Activated T-helper 1 cell treated with anti-CD3 and anti-CD28 coated beads, Interleukin-2, amount 50 U/mL, for 16 hours (primary cell): ENCODE measurements at regions not wholly inside any gene's neighbourhood (a gene's known extent, or its start where the extent isn't known, plus 50 kb on each side); places are given as distances from the start of the nearest gene placed in this dataset.

Experiments used
- DNase-seq, 2 donors: peaks; one replicate each; pipeline ENCODE4 v3.0.0-alpha.2; 2020; ENCODE audit warnings: low read depth in 1 of 2, low spot score in 1 of 2

DNA sequence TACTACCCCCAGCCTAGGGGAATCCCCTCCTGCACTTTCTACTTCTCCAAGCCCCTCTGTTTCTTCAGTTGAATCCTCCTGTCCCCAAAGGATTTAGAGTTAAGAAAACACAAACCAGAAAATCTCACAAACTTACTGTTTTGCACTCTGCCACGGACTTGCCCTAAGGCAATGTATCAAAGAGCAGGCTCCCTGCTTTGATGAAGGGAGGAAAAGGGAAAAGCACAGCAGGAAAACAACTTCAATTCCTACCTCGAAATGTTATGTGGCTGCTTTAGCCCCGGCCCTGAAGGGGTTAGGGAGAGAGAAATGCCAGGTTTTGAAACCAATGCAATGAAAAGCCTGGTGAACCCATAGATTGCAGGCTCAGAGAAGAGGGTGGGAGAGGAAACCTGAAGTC, 254.7 kb downstream of the MAN2A1 start:
- no peak for DNase-seq

DNA sequence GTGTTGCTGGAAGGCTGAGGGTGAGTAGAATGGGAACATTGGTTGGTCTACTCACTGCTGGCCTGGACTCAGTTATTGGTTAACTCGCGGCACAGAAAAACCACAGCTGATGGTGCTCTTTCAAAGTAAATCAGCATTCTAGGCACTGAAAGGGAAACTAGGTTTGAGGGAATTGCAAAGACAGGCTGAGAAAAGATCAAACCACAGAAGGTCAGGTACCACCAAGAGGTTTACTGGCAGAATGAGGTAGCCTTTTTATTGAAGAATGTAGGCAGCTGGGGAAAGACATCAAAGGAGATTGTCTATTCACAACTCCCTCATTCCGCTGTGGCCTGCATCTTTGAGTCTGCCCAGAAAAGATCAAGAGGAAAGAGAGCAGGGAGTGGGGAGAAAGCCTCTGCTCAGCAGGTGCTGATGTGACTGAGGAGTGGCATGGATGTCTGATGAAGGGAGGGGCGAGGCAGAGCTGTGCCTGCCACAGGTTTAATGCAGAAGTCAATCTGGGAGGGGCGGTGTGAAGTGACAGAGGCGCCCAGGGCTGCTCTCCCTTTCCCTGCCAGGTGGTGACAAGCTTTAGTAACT, 255.5 kb downstream of the MAN2A1 start:
- DNase-seq = no peak

DNA sequence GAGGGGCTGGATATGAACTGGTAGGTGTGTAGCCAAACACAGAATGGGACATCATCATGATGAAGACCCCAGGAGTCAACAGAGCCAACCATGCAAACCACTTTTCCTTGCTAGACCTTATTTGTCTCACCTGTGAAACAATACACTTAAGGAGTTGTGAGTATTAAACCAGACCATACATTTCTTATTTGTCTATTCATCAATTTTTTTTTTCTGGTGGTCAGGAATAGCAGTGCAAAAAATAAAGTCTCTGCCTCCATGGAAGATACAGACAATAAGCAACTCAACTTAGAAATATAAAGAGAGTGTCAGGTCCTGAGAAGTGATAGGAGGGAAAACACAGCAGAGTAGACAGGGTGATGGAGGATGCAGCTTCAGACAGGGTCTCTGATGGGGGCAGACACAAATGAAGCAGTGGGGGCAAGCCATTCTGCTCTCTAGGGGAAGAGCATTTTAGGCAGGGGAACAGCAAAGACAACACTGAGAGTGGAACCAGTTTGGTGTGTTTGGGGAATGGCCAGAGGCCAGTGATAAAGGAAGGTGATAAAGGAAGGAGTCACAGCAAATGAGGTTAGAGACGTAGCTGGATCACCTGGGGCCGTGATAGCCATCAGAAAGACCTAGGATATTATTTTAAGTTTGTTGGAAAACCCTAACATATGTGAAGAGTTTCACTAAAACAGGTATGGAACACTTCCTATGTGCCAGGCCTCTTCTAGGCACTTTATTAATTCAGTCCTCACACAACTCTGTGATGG, 256.2 kb downstream of the MAN2A1 start:
- DNase-seq = no peak

DNA sequence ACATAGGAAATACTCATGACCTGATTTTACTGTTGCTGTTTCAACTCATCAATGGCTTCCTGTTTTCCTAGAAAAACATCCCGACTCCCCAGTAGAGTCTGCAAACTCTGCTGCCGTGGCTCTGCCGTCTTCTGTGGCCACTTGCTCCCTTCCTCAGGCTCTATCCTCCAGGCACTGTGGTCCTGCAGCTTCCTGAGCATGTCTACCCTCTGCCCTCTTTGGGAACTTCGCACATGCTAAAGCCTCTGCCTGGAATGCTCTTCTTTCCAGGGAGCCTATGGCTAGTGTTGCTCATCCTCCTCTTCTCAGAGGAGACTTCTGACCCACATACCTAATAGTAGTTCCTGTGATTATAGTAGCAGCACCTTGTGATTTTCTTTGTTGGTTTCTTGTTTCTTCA, 256.9 kb downstream of the MAN2A1 start:
- DNase-seq = no peak

DNA sequence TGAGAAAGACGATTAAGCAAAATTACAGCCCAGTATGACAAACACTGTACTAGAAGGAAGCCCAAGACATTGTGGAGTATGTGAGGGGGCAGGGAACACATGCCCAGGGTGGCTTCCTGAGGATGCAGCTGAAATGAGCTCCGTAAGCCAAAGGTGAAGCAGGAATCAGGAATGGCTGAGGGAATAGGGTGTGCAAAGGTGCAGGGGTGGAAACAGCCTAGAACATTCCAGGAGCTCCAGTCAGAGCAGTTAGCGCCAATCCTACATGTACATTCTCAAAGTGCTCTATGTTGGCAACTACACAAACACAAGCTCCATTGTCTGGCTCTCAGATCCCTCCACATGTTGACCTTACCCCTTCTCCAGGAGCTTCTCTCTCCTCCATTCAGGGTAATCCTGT, 257.9 kb downstream of the MAN2A1 start:
- no peak for DNase-seq

DNA sequence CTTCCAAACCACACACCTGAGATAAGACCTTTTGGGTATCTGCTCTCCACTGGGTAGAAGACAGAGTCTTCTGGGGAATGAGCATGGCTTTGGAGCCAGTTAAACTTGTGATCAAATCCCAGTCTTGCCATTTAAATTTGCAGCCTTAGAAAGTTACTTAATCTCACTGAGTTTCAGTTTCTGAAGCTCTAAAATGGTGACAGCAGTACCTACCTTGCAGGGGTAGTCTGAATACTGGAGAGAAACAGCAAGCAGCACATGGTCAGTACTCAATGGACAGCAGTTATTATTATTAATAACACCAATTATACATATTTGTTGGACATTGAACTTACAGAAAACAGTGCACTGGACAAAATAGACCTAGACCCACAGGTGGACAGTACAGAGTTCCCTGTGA, 260.9 kb downstream of the MAN2A1 start:
- no peak for DNase-seq

DNA sequence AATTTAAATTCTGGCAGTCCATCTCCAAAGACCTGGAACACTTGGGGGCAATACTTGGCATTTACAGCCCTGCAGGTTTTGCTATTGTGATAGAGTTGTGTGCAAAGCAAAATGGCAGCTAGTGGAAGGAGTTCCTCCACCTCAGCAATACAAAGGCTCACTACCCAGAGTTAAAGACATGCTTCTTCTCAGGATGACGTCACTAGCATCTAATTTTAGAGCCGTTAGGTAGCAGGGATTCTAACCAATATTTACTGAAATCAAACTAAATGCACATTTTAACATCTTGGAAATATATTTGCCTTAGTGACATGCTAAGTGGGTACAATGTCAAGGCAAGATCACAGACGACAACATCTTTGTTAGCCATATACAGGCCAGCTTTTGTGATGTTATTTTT, 261.6 kb downstream of the MAN2A1 start:
- DNase-seq = no peak

DNA sequence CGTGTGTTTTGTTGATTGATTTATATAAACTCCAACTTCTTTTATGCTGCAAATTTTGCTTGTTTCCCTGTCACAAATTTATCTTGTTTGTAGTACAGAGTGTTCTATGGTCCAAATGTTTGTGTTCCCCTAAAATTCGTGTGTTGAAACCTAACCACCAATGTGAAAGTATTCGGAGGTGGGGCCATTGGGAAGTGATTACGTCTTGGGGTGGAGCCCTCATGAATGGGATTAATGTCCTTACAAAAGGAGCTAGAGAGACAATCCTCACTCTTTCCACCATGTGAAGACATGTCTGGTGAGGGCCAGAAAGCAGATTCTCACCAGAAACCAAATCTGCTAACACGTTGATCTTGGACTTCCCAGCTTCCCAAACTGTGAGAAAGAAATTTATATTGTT, 262.0 kb downstream of the MAN2A1 start:
- no peak for DNase-seq

DNA sequence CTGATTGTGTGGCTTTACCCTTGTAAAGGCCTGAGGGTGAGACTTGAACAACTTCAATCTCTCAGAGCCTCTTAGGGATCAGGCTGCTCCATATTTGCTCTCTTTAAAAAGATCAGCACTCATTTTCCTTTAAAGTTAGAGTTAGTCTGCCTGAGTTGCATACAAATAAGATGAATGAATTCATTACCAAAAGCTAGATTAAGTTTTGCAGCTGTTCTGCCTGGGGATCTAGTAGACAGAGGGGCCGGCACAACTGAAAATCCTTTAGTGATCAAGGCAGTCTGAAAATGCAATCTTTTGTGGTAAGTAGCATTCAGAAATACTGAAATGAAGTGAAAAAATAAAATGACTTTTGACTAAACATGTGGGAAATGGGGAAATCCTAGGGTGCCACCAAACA, 264.0 kb downstream of the MAN2A1 start:
- DNase-seq = no peak

DNA sequence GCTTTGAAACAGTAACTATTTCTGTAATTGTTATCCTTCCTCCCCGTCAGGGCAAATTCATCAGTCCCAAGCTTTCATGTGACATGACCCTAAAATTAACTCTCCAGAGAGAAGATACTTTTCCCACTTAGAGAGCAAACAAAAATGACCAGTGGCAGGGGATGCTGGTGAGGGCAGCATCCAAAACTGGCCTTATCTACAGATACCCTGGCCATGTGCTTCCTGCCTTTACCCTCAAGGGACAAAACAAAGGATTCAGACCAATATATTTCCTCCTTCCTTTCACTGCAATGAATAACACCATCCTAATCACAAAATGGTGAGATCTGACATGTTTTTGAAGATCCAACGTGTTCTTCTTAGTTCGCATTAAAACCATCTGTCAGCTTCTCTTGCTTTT, 267.2 kb downstream of the MAN2A1 start:
- DNase-seq = no peak

DNA sequence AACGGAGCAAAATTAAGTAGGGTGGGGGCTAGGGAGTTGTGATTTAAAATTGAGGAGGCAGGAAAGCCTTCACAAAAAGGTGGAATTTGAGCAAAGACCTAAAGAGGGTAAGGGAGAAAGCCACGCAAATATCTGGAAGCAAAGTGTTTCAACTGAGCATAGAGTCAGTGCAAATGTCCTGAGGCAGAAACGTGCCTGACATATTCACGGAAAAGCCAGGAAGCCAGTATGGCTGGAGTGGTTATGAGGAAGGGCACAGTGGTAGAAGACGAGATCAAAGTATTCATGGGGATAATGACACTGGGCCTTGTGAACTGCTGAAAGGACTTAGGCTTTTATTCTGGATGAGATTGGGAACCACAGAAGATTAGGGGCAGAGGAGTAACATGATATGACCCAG, 268.4 kb downstream of the MAN2A1 start:
- no peak for DNase-seq

DNA sequence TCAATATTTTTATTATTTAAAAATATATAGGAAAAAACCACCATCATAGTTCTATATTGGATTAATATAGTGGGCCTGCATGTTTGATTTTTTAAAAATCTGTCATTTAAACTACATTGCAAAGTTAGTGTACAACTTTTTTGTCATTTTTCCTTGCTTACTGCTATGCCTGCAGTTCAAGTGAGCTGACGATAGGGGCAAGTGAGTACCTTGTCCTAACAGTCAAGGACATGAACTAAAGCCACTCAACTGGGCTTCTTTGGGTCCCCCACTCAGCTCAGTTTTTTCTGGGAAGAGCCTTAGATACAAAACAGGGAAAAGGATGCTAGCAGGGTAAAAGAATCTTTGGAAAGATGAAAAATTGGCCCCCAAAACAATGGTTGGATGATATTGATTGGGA, 269.9 kb downstream of the MAN2A1 start:
- no peak for DNase-seq

DNA sequence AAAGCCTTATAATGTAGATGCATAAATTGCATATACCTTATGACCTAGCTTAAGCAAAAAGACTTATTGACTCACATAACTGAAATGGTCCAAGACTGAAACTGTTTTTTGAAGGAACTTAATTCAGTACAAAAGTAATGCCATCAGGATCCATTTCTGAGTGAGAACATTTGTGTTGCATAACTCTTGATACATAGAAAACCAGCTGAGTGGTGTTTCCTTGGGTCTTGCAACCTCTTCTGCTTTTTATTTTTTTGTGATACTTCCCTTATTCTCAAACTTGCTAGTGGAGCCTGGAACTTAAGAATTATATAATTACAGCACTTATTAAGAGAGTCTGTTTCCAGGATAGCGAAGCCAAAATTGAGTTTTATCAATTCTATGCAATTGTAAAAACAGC, 272.0 kb downstream of the MAN2A1 start:
- DNase-seq = no peak

DNA sequence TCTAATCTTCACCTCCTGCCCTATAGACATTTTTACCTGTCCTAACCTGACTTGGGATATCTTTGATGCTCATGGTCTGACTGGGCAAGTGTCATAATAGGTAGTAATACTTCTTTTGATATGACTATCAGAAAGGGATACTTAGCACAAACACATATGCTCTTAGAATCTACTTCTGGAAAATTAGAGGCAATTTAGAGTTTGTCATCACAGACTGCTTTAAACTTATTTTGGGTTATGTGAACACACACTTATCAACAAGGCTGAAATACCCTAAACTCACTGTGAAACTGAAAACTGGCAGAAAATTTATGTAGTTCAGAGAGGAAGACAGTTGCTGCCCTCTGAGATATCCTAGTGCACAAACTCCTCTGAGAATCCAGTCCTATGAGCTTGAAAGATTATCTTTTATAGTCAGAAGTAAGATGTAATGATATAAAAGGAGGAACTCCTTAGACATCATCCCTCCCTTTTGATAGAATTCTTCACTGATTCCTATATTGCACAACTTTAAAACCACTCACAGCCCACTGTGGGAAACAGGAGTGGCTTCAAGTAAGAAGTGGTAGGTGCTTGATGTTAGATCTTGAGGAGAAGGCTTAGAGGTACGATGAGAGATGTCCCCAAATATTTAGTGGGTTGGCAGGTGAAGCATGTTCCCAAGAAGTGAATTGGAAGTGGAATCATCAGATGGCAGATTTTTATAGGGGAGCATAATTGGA, 273.3 kb downstream of the MAN2A1 start:
- no peak for DNase-seq

DNA sequence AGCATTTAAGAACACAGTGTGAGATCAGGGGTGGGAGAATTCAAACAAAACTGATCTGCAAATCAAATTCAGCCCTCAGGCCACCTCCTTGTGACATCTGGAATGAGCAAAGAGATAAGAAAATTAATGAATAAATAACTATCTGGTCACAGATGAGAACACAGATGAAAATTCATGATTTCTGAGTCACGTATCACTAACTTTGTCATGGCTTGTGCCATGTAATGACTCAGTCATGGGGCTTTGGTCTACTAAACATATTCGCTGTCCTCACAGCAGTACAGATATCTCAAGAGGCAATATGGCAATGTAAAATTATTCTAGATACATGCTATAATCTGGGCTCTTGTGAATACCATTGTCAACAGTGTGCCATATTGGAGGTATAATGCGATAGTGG, 274.4 kb downstream of the MAN2A1 start:
- no peak for DNase-seq

DNA sequence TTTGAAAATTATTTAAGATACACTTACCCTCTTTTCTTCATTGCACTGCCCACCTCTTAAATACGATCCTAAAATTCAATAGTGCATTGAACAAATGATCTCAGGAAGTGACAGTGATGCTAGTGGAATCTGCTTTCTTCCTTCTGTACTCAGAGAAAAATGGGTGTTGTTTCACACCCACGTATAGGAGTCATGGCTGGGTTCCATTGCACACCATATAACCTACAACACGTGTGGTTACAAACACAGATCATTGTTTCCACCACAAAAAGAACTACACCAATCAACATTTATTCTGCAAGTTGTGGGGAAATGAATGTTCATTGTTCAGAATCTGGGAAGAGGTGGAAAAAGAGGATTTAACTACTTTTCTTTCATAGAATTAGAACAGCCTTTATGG, 275.9 kb downstream of the MAN2A1 start:
- DNase-seq = no peak

DNA sequence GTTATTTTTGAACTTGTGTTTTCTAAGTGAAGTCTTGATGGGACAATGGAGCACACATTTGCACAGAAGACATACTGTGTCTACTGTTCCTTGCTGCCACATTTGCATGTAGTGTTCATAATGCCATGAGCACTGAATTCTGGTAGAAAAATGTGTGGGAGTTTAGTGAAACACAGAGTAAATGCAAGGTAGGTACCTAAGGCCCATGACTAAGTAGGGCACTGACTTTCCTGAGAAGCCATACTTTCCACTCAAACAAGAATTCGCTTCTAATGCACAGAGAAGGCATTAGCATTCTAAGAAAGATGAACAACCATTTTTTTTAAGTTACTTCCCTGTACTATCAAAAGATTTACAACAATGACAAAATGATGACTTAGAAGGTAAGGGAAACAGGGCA, 282.2 kb downstream of the MAN2A1 start:
- no peak for DNase-seq

DNA sequence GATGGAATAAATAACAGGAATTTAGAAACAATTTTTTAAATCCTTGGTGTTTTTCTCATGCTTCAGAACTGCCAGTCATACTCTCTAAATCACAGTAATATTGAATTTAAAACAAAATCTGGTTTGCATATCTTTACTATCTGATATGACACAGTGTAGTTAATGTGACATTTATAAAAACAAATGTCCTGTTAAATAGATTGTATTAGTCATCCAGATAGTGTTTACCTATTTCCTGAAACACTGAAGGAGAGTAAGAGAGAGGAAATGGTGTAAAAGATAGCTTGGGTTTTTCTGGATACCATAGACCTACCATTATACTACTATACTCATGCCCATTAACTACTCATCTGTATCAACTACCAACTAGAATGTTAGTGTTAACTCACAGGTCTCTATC, 292.3 kb downstream of the MAN2A1 start:
- DNase-seq = no peak

DNA sequence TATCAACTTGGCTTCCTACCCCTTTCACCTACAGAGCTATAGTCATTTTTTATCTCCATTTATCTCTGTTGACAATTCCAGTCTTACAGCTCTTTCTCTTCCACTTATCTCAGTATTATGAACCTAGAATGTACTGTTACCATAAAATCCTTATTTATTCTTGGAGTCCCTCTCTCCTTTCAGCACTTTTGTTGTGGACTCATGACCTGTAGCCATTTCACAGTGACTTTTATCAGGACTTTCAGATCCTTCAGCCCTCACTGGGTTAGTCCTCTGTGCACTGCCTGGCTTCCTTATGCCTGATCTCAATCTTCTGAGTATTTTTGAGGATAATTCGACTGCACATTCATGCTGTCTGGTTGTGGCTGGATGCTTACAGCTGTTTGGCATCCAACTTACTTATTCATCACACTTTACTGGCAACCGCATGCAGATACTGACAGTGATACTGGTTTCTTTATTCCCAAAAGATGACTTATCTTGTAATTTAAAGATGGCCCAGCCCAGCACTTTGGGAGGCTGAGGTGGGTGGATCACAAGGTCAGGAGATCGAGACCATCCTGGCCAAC, 293.3 kb downstream of the MAN2A1 start:
- DNase-seq = no peak

DNA sequence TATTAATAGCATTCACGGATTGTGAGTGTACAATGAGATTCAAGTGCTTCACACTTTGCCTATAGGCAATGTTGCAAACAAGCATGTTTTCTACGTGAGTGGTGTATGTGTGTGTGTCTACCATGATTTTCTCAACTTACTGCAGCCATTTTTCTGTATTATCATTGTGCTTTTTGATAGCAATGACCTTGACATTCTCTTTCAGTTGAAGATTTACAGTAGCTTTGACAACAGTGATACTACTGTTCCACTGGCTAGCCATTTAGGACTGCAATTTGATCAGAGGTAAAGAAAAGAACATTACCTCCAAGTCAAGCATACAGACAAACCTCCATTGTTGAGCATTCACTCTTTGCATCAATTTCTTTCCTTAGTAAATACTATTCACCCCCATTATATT, 297.0 kb downstream of the MAN2A1 start:
- no peak for DNase-seq

DNA sequence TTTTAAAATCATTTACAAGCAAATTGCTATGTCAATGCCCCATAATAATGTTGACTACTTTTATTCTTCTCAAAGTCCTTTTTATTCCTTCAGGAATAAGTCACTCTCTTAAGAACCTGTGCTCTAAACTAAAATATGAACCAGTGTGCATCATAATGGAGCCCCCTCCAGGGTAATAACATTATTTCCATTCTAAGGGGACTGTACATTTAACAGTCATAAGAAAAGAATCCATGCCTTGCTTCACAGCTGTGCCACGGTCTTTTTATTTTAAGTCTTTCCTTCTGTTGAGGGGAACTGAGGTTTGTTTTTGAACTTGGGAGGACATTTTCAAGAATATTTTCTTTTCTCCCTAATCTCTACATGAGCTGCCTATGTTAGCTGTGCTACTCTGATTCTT, 297.6 kb downstream of the MAN2A1 start:
- no peak for DNase-seq

DNA sequence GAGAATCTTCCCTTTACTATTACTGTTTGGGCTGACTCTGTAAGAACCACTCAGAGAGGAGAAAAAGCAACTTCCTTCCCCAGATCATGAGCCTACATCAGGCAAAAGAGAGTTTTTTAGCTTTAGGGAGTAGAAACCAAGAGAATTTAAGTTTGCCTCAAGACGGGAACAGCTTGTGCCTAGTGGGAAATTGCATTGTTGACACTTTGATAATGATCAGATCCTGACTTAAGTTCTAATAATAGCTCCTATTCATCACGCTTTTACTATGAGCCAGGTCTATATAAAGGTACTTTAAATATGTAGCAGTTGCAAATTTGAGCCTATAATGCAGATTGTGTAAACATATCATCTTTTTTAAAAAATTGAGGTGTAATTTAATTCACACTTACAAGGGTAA, 298.2 kb downstream of the MAN2A1 start:
- DNase-seq = no peak
